Gastroesophageal sphincter (tissue), 3 donors: ENCODE measurements at regions not wholly inside any gene's neighbourhood (a gene's known extent, or its start where the extent isn't known, plus 50 kb on each side); places are given as distances from the start of the nearest gene placed in this dataset.

ENCODE experiments used
- POLR2A ChIP-seq, 2 donors: fragments of 450-650 bp; IDR thresholded peaks; one replicate each; pipeline ENCODE4 v1.6.1; 2017; ENCODE audit warnings: antibody characterized with exemption in 2 of 2, mild to moderate bottlenecking in 2 of 2, moderate library complexity in 1 of 2
- TF ChIP-seq, protein P1 (sequence below), 4 experiments: fragments of 200-600 bp in 2 of 4; fragments of 450-650 bp in 2 of 4; sonication (generic) in 1 of 4; IDR thresholded peaks; one replicate each; pipeline ENCODE4 v1.5.1; 2017 to 2019; ENCODE audit warnings: antibody characterized with exemption in 4 of 4, mild to moderate bottlenecking in 2 of 4, moderate library complexity in 2 of 4

DNA sequence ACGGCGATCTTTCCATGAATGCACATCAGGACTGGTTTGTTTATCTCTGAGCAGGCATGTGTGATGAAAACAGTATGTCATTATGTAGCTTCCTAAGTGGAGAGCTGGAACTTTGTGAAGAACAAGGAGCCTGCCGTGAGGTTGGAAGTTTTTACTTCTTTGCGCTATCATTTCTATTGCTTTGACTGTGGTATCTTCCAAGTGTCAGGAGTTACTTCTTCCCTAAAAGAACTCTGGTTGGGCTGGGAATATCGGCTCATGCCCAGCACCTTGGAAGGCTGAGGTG is 167.4 kb upstream of the AHR start:
- TF ChIP-seq, protein P1, sequence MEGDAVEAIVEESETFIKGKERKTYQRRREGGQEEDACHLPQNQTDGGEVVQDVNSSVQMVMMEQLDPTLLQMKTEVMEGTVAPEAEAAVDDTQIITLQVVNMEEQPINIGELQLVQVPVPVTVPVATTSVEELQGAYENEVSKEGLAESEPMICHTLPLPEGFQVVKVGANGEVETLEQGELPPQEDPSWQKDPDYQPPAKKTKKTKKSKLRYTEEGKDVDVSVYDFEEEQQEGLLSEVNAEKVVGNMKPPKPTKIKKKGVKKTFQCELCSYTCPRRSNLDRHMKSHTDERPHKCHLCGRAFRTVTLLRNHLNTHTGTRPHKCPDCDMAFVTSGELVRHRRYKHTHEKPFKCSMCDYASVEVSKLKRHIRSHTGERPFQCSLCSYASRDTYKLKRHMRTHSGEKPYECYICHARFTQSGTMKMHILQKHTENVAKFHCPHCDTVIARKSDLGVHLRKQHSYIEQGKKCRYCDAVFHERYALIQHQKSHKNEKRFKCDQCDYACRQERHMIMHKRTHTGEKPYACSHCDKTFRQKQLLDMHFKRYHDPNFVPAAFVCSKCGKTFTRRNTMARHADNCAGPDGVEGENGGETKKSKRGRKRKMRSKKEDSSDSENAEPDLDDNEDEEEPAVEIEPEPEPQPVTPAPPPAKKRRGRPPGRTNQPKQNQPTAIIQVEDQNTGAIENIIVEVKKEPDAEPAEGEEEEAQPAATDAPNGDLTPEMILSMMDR (IDR thresholded peaks at IDR 0.05), result no peak
- TF ChIP-seq POLR2A (IDR thresholded peaks at IDR 0.05), result no peak
